PC-9 (cell line): ENCODE measurements at regions not wholly inside any gene's neighbourhood (a gene's known extent, or its start where the extent isn't known, plus 50 kb on each side); places are given as distances from the start of the nearest gene placed in this dataset.
A peak's percentile ranks its signal among the peaks of the same experiment; 100 is the strongest.

Experiments used
- BruUV-seq: library from RNA; stranded (reverse); fragments of 400-500 nt; replicated peaks from 2 replicates; lab custom pipeline; 2021; lab: Mats Ljungman, UMichigan
- CTCF ChIA-PET: fragments of 300-600 bp; sonication (Branson Sonifier 250); formaldehyde crosslinking; loops from one replicate; lab custom pipeline; 2022; ENCODE audit warnings: antibody characterized with exemption; lab: Charles Lee
- POLR2A ChIA-PET: fragments of 300-600 bp; sonication (Branson Sonifier 250); formaldehyde crosslinking; loops from one replicate; lab custom pipeline; 2022; ENCODE audit warnings: antibody characterized with exemption; ENCODE audit not compliant: unreplicated experiment; lab: Charles Lee
- DNase-seq, 2 experiments: peaks; one replicate each; pipeline versions ENCODE4 v3.0.0 to v3.0.0-alpha.2; 2015 to 2022; ENCODE audit warnings: mixed read lengths in 1 of 2
- H2AFZ ChIP-seq: fragments of 200-600 bp; sonication (generic); 2 replicates; pipeline ENCODE4 v1.8.1; 2017; ENCODE audit warnings: antibody characterized with exemption
- H3F3A ChIP-seq: fragments of 200-600 bp; sonication (generic); 2 replicates; pipeline ENCODE4 v1.8.1; 2017; ENCODE audit warnings: antibody characterized with exemption, mild to moderate bottlenecking, low read depth; ENCODE audit not compliant: insufficient read depth
- H3K27ac ChIP-seq: fragments of 200-600 bp; sonication (generic); 2 replicates; pipeline ENCODE4 v1.6.1; 2016; ENCODE audit warnings: mixed run types
- H3K27me3 ChIP-seq: fragments of 200-600 bp; sonication (generic); 2 replicates; pipeline ENCODE4 v1.6.1; 2016; ENCODE audit warnings: low read depth, mixed run types; ENCODE audit not compliant: insufficient read depth
- H3K36me3 ChIP-seq: fragments of 200-600 bp; sonication (generic); 2 replicates; pipeline ENCODE4 v1.6.1; 2016; ENCODE audit warnings: low read depth, mixed run types
- H3K4me1 ChIP-seq: fragments of 200-600 bp; sonication (generic); replicated peaks from 2 replicates; pipeline ENCODE4 v1.6.1; 2016; ENCODE audit warnings: mixed run types; ENCODE audit not compliant: insufficient read depth
- H3K4me2 ChIP-seq: fragments of 200-600 bp; sonication (generic); 2 replicates; pipeline ENCODE4 v1.6.1; 2017; ENCODE audit warnings: mixed run types
- H3K4me3 ChIP-seq: fragments of 200-600 bp; sonication (generic); 2 replicates; pipeline ENCODE4 v1.6.1; 2016; ENCODE audit warnings: mixed run types
- H3K79me2 ChIP-seq: fragments of 200-600 bp; sonication (generic); 2 replicates; pipeline ENCODE4 v1.6.1; 2017; ENCODE audit warnings: low read depth, mixed run types
- H3K9me2 ChIP-seq: fragments of 200-600 bp; sonication (generic); 2 replicates; pipeline ENCODE4 v1.8.1; 2017; ENCODE audit warnings: mild to moderate bottlenecking; ENCODE audit not compliant: insufficient read depth
- H3K9me3 ChIP-seq: fragments of 200-600 bp; sonication (generic); 2 replicates; pipeline ENCODE4 v1.8.1; 2016; ENCODE audit warnings: low read depth; ENCODE audit not compliant: insufficient read depth
- H4K20me1 ChIP-seq: fragments of 200-600 bp; sonication (generic); 2 replicates; pipeline ENCODE4 v1.8.1; 2017; ENCODE audit not compliant: insufficient read depth
- CTCF ChIP-seq: fragments of 200-600 bp; sonication (generic); conservative IDR thresholded peaks from 2 replicates; pipeline ENCODE4 v1.6.1; 2017; ENCODE audit warnings: mixed run types, antibody characterized with exemption, mild to moderate bottlenecking, moderate library complexity
- EZH2 ChIP-seq: fragments of 200-600 bp; sonication (generic); IDR thresholded peaks from 2 replicates; pipeline ENCODE4 v1.8.0; 2017; ENCODE audit warnings: antibody characterized with exemption, low read depth
- intact Hi-C: fragments of 100-400 bp; cut with micrococcal nuclease; formaldehyde crosslinking; loops from one replicate; pipeline ENCODE4 v1.10.0; 2022; ENCODE audit not compliant: unreplicated experiment

- Histone ChIP-seq H2AFZ (no peak overlapping the region), H3K9me2 (no peaks in the 10 kb centered on the region), H3K79me2 (no peaks in the 10 kb centered on the region), H4K20me1 (no peaks in the 10 kb centered on the region), H3F3A (no peaks in the 10 kb centered on the region), H3K4me3 (no peak overlapping the region), H3K27ac (no peak overlapping the region), H3K9me3 (no peaks in the 10 kb centered on the region), H3K36me3 (no peaks in the 10 kb centered on the region), H3K27me3 (no peaks in the 10 kb centered on the region; the same call in 1 of the 2 replicates), H3K4me1 (no peaks in the 10 kb centered on the region), H3K4me2 (no peak overlapping the region)
- BruUV-seq = no TSS peak
- intact Hi-C loops = no loop called here
- CTCF ChIA-PET = no interaction called here
- POLR2A ChIA-PET = no interaction called here
- TF ChIP-seq EZH2 (no peak), CTCF (no peak)
- DNase-seq = no peak
Measured at GRCh38 chr2:22616031-22616430, 768.9 kb upstream of the KLHL29 start.

- Histone ChIP-seq H3K4me3 (no peak overlapping the region), H3K27me3 (0 out of 2 replicates have a peak, but pooled peaks cover 10% of the 10 kb centered on the region), H3K27ac (no peak overlapping the region), H3K4me2 (no peak overlapping the region), H4K20me1 (no peaks in the 10 kb centered on the region; the same call in 1 of the 2 replicates), H3K36me3 (no peaks in the 10 kb centered on the region), H3K4me1 (no peaks in the 10 kb centered on the region), H3F3A (no peaks in the 10 kb centered on the region), H3K9me3 (no peaks in the 10 kb centered on the region), H3K79me2 (no peaks in the 10 kb centered on the region), H2AFZ (no peak overlapping the region), H3K9me2 (no peaks in the 10 kb centered on the region; the same call in 1 of the 2 replicates)
- BruUV-seq = no TSS peak
- intact Hi-C loops = no loop called here
- TF ChIP-seq EZH2 = no peak
- no peak for TF ChIP-seq CTCF
- POLR2A ChIA-PET = no interaction called here
- CTCF ChIA-PET = no interaction called here
- no peak for DNase-seq
Measured at GRCh38 chr2:22623620-22624019, 761.4 kb upstream of the KLHL29 start.

- intact Hi-C loops = no loop called here
Measured at GRCh38 chr2:22626621-22627020, 758.4 kb upstream of the KLHL29 start.

More at GRCh38 chr2:22626621-22627020, 758.4 kb upstream of the KLHL29 start:
- no peaks in the 10 kb centered on the region for H3F3A ChIP-seq
- BruUV-seq = no TSS peak
- no peaks in the 10 kb centered on the region; the same call in 1 of the 2 replicates for H4K20me1 ChIP-seq
- no peaks in the 10 kb centered on the region for H3K79me2 ChIP-seq
- peaks cover 16% of the 10 kb centered on the region for H3K27me3 ChIP-seq
- H3K27ac ChIP-seq = no peak overlapping the region
- no peaks in the 10 kb centered on the region for H3K4me1 ChIP-seq
- no peak overlapping the region for H3K4me3 ChIP-seq
- CTCF ChIA-PET = no interaction called here
- DNase-seq = no peak
- H3K4me2 ChIP-seq = no peak overlapping the region
- no peaks in the 10 kb centered on the region; the same call in 1 of the 2 replicates for H3K9me2 ChIP-seq
- no peaks in the 10 kb centered on the region for H3K9me3 ChIP-seq
- TF ChIP-seq EZH2 = no peak
- TF ChIP-seq CTCF = peak; percentile 25; the same call in 1 of the 2 replicates
- H3K36me3 ChIP-seq = no peaks in the 10 kb centered on the region
- POLR2A ChIA-PET = no interaction called here
- no peak overlapping the region for H2AFZ ChIP-seq
